ES-I3 (cell line): ENCODE measurements at regions not wholly inside any gene's neighbourhood (a gene's known extent, or its start where the extent isn't known, plus 50 kb on each side); places are given as distances from the start of the nearest gene placed in this dataset.

Experiments used
- H3K36me3 ChIP-seq: 2 replicates; pipeline ENCODE4 v1.6.1; 2013; ENCODE audit warnings: mild to moderate bottlenecking, low read length, control low read depth, moderate library complexity; ENCODE audit not compliant: insufficient read depth
- H3K4me1 ChIP-seq: 2 replicates; pipeline ENCODE4 v1.6.1; 2013; ENCODE audit warnings: mild to moderate bottlenecking, control low read depth, low read length; ENCODE audit not compliant: insufficient read depth
- H3K9ac ChIP-seq: 2 replicates; pipeline ENCODE4 v1.6.1; 2013; ENCODE audit warnings: low read depth, mild to moderate bottlenecking, low read length, moderate library complexity
- H3K9me3 ChIP-seq: 2 replicates; pipeline ENCODE4 v1.6.1; 2013; ENCODE audit warnings: mild to moderate bottlenecking, low read length, moderate library complexity; ENCODE audit not compliant: control insufficient read depth, insufficient read depth

DNA sequence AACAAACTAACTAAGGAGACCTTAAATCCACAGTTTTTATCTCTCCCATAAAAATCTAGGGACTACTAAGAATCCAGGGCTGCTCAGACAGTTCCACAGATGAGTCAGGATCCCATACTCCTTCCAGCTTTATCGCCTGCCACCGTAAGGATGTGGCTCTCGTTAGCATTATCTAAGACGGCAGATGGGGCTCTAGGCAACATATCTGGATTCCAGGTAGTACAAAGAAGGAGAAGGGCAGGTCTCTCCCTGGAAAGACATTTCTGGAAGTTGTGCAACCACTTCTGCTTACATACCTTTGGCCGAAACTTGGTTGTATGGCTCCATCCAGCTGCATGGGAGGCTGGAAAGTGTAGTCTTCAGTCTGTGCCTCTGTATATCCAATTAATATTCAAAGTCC lies 149.4 kb downstream of the SP3 start:
- Histone ChIP-seq H3K4me1 (no peaks in the 10 kb centered on the region), H3K9ac (no peak overlapping the region), H3K9me3 (no peaks in the 10 kb centered on the region), H3K36me3 (no peaks in the 10 kb centered on the region)

DNA sequence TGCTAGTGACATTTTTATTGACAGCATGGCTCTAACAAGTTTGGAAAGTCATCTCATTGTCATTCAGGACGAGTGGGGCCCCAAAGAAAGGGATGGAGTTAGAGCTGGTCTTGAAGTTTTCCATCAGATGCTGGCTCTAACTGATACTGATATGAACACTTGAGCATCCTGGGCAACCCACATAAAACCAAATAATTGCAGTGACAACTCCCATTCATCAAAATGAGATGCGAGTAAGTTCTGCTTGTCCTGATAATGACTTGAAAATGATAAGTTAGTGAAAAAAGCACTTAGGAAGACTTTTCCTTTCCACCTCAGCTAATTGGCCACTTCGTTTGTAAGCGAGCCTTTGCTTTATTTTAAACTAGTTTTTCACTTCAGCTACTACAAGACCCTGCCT lies 147.6 kb downstream of the SP3 start:
- no peaks in the 10 kb centered on the region for H3K9me3 ChIP-seq
- no peak overlapping the region for H3K9ac ChIP-seq
- no peaks in the 10 kb centered on the region for H3K36me3 ChIP-seq
- H3K4me1 ChIP-seq = no peaks in the 10 kb centered on the region

DNA sequence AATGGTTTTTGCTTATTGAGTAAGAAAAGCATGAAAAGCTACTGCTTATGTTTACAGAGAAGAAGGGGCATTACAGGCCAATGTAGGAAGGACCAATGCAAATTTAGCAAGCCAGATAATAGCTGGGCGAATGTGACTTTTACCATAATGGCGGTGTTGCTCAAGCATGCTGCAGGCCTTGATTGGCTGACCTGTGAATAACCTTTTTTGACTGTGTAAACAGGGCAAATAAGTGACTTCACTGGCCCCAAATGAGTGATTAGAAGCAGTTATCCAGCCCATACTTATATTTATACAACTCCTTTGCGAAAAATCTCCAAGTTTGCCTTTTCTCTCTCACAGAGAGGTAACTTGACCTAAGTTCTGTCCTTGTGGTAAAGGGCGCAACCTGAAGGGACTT lies 146.9 kb downstream of the SP3 start:
- H3K36me3 ChIP-seq = no peaks in the 10 kb centered on the region
- H3K9ac ChIP-seq = no peak overlapping the region
- no peaks in the 10 kb centered on the region for H3K4me1 ChIP-seq
- no peaks in the 10 kb centered on the region for H3K9me3 ChIP-seq

DNA sequence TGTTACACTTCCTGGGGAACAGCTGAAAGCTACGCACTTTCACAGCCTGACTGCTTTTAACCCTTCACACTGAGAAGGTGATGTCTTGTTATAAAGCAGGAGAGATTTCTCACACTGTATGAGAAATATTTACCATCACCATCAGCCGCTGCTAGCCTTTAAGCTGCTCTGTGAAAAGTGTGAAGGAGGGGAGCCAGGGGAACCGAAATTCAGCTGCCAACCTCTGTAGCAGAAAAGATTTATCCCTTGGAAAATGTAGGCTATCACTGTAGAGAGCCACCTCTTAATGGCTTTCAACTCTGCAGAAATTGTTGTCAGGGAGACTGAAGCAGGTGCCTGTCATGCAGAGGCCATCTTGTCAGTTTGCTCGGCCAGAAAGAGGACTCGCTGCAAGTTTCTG lies 145.3 kb downstream of the SP3 start:
- no peaks in the 10 kb centered on the region for H3K9me3 ChIP-seq
- no peaks in the 10 kb centered on the region for H3K36me3 ChIP-seq
- H3K9ac ChIP-seq = no peak overlapping the region
- H3K4me1 ChIP-seq = no peaks in the 10 kb centered on the region

DNA sequence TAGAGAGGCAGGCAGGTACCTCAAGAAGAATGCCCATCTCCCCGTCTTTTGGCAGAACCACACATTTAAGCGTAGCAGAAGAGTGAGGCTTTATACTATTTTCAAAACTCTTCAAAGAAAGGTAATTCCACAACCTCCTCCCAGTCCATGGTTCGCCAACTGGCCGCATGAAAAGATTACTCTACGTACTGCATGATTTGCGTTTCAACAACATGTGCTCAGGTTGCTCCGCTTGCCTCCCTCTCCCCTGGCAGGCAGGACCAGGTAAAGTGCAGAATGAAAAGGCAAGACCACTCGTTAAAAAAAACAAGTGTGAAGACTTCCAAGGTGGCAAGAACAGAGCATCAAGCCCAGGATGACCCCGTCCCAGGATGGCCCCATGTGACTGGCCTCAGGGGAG lies 143.7 kb downstream of the SP3 start:
- Histone ChIP-seq H3K4me1 (no peaks in the 10 kb centered on the region), H3K36me3 (no peaks in the 10 kb centered on the region), H3K9ac (no peak overlapping the region), H3K9me3 (no peaks in the 10 kb centered on the region)

DNA sequence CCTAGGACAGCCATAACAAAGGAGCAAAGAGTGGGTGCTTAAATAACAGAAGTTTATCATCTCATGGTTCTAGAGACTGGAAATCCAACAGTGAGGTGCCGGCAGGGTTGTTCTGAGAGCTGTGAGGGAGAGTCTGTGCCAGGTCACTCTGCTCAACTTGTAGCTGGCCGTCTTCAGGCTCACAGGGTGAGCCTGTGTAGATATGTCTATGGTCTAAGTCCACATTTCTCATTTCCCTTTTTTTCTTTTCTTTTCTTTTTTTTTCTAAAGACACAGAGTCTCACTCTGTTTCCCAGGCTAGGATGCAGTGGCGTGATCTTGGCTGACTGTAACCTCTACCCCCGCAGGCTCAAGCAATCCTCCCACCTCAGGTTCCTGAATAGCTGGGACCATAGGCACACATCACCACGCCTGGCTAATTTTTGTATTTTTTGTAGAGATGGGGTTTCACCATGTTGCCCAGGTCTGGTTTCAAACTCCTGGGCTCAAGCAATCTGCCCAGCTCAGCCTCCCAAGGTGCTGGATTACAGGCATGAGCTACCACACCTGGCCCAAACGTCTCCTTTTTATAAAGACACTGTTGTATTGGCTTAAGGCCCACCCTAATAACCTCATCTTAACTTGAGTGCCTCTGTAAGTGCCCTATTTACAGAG lies 142.2 kb downstream of the SP3 start:
- Histone ChIP-seq H3K9me3 (no peaks in the 10 kb centered on the region), H3K36me3 (no peaks in the 10 kb centered on the region), H3K9ac (no peak overlapping the region), H3K4me1 (no peaks in the 10 kb centered on the region)

DNA sequence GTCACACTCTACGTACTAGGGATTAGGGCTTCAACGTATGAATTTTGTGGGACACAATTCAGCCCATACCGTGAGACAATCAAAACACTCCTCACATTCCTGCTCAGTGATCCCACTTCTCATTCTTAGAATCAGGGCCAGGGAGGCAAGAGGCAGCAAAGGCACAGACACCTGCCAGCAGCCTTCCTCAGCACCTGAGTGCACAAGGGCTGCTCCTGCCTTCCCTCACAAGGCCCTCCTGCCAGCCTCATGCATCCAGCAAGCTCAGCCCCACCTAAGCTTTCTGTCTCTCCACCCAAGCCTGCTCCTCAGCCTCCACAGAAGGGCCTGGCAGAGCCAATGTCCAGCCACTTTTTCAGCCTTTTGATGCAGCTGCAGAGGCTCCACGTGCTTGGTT lies 141.6 kb downstream of the SP3 start:
- Histone ChIP-seq H3K9me3 (no peaks in the 10 kb centered on the region), H3K9ac (no peak overlapping the region), H3K4me1 (no peaks in the 10 kb centered on the region), H3K36me3 (no peaks in the 10 kb centered on the region)

DNA sequence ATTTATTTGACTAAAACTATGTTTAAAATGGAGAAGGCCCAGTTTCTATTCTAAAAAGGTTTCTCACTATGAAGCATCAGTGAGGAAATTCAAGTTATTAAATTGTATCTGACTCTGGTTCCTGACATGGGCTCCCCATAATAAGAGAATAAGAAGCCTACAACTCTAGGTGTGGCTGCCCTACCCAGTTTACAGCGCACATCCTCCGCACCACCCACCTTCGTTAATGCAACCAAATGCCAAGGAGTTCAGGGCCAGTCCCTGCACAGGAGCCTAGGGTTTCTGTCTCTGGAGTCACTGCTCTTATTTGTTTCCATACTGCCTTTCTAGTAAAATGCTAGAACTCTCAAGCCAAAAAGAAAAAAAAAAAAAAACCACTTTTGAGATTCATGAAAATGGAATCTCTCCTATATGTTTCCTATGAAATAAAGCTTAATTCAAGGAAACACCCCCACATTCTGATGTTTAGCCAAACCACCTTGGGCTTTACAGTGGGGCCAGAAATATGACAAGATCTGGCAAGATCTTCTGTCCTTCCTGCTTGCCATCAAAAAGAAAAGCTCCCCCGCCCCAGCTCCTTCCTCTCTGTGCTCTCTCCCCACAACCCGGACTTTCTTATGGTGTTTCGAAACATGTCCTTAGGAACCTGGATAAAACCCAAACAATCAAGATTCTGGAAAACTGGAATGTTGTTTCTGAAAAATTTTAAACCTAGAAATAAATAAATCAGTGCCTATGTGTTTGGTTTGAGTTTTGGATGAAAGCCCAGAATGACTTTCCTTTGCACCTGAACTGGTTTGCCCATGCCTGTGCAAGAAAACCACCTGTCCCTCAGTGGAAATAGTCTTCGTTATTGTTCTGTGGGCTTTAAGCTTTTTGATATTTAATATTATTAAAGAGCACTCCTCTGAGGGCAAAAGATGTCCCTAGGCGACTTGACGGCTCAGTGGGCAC lies 136.7 kb downstream of the SP3 start:
- Histone ChIP-seq H3K4me1 (peaks cover 4% of the 10 kb centered on the region; the same call in 1 of the 2 replicates), H3K9ac (no peak overlapping the region), H3K36me3 (no peaks in the 10 kb centered on the region), H3K9me3 (no peaks in the 10 kb centered on the region)

DNA sequence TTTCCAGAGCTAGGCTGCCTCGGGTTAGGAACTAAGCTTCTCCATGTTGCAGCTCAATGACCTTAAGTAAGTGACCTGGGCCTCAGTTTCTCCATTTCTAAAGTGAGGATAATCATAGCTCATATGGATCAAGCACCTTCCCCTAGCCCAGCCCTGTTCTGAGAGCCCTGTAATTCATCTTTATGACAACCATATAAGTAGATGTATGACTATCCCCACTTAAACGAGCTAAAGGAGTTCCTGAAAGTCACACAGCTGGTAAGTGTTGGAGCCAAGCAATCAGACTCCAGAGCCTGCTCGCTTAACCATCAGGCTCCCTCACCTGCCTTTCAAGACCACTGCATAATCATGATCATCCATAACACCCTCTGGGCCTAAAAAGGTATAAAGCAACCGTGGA lies 135.4 kb downstream of the SP3 start:
- H3K9ac ChIP-seq = no peak overlapping the region
- H3K36me3 ChIP-seq = no peaks in the 10 kb centered on the region
- peaks cover 4% of the 10 kb centered on the region; the same call in 1 of the 2 replicates for H3K4me1 ChIP-seq
- no peaks in the 10 kb centered on the region for H3K9me3 ChIP-seq

DNA sequence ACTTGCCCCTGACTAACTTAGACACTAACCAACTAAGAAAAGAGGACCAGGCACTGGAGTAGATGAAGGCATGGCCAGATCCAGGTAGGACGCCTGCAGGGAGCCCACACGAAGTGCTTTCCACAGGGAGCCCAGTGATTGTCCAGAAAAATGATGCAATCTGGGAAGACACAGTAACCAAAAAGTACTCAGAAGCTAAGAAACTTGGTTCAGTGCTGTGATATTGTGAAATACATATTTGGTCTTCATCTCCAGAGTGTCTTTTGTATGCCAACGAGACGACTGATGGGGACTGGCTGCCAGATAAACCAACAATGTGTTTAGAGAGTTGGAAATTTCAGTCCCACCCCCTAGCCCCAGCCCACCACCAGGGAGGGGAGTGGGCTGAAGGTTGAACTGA lies 135.0 kb downstream of the SP3 start:
- Histone ChIP-seq H3K4me1 (peaks cover 4% of the 10 kb centered on the region; the same call in 1 of the 2 replicates), H3K9ac (no peak overlapping the region), H3K36me3 (no peaks in the 10 kb centered on the region), H3K9me3 (no peaks in the 10 kb centered on the region)

DNA sequence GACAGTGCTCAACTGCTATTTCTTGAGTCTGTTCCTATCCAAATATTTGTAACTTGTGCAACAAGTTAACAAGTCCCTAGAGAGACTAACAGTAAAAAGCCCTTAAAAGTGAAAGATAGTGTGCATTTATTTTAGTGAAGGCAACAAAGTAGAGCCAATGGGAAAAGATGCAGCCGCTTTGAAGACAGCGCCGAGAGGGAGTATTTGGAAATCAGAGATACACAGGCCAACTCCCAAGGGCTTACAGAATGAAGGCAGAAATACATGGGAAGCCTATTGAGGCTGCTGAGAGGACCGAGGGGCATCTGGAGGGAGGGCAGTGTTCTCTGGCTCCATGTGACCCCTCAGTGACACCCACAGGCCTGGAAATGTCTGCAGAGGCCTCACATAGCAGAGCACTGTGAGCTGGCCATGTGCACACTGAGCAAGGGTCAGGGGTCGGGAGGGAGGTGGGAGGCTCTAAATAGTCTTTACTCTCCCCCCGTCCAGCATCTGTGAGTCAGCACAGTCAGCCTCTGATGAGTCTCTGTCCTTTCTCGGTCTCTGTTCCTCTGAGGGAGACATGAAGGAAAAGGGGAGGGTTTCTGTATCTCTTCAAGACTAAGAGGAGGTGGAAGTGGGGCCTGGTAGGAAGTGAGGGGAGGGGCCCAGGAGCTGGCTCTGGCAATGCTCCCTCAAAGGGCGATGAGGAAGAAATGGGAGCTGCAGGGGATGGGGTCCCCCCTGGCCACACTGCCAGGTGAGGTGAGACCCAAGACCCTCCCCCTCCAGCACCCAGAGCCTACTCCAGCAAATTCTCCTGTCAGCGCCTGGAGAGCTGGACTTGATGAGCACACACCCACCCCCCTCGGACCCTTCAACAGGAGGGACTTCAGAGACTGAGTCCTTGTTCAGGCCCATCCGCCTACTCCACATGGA lies 133.6 kb downstream of the SP3 start:
- no peaks in the 10 kb centered on the region for H3K36me3 ChIP-seq
- H3K9ac ChIP-seq = no peak overlapping the region

DNA sequence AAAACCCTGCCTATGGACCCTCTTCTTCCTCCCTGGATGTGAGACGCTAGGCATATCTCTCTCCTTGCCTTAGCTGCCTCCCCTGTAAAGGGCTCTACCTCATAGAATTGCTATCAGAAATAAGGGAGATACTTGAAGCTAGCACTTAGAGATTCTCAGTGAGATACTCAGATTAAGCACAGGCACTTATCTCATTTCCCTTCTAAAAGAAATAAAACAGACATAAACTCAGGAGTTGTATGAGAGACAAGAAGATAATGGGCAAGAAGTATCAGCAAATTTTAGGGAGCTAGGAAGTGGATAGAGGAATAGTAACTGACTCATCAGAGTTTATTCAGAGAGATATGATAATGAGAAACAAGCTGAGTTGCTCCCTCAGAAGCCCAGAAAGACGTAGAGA lies 131.0 kb downstream of the SP3 start:
- Histone ChIP-seq H3K36me3 (no peaks in the 10 kb centered on the region), H3K9ac (no peak overlapping the region), H3K9me3 (no peaks in the 10 kb centered on the region), H3K4me1 (peaks cover 4% of the 10 kb centered on the region; the same call in 1 of the 2 replicates)

More for the DNA sequence above, 133.6 kb downstream of the SP3 start:
- H3K4me1 ChIP-seq = peaks cover 4% of the 10 kb centered on the region; the same call in 1 of the 2 replicates
- no peaks in the 10 kb centered on the region for H3K9me3 ChIP-seq

DNA sequence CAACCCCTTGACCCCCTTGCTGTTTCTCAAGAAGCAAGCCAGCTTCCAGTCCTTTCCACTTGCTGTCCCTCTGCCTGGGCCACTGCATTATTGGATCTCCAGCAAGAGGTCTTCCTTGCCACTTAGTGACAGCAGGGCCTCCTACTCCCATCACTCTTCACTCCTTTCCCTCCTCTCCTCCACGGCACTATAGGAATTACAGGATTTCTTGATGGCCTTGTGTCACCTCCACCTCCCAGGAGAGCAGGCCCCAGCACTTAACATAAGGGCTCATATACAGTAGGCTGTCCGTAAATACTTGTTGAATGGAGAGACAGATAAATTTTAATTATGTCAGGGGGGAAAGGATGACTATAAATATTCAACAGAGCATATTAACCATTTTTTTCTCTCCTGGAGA lies 129.4 kb downstream of the SP3 start:
- H3K9me3 ChIP-seq = no peaks in the 10 kb centered on the region
- no peak overlapping the region for H3K9ac ChIP-seq
- no peaks in the 10 kb centered on the region for H3K36me3 ChIP-seq
- H3K4me1 ChIP-seq = peaks cover 4% of the 10 kb centered on the region; the same call in 1 of the 2 replicates

DNA sequence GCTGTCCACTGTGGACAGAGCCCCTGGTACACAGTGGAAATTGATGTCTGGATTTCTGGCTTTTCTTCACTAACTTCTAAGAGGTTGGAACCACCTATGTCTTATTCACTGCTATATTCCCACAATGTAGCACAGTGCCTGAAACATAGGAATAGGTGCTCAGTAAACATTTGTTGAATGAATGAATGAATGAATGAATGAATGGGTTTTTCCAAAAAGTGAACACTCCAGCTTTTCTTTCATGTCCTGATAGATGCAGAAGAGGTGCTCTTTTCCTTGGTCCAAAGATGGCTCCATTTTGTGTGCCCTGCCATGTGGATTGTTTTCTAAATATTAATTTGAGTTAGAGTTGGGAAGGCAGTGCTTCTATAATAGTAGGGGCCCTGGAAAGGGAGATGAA lies 124.1 kb downstream of the SP3 start:
- H3K9me3 ChIP-seq = no peaks in the 10 kb centered on the region
- H3K36me3 ChIP-seq = no peaks in the 10 kb centered on the region
- no peaks in the 10 kb centered on the region for H3K4me1 ChIP-seq
- no peak overlapping the region for H3K9ac ChIP-seq
